AG04450 (cell line): ENCODE measurements at regions not wholly inside any gene's neighbourhood (a gene's known extent, or its start where the extent isn't known, plus 50 kb on each side); places are given as distances from the start of the nearest gene placed in this dataset.

Experiments used
- CTCF ChIA-PET: fragments of 300-600, 350-600 bp; formaldehyde crosslinking; extraction: SDS; loops from one replicate; lab custom pipeline; 2022; ENCODE audit warnings: antibody characterized with exemption, inconsistent platforms; lab: Charles Lee
- POLR2A ChIA-PET: fragments of 350-600 bp; formaldehyde crosslinking; extraction: SDS; loops from one replicate; lab custom pipeline; 2021; ENCODE audit warnings: antibody characterized with exemption, inconsistent platforms; lab: Yijun Ruan, JAX
- DNase-seq: peaks from one replicate; pipeline ENCODE4 v3.0.0-alpha.2; 2011; ENCODE audit warnings: low read depth, low spot score
- H3K27ac ChIP-seq: one replicate; pipeline ENCODE4 v1.5.1; 2012; ENCODE audit warnings: low read depth, low read length, control low read depth
- H3K27me3 ChIP-seq: one replicate; pipeline ENCODE4 v1.6.0; 2012; ENCODE audit warnings: low read length; ENCODE audit not compliant: control insufficient read depth, insufficient read depth
- H3K4me3 ChIP-seq: 2 replicates; pipeline ENCODE4 v1.5.1; 2011; ENCODE audit warnings: mild to moderate bottlenecking, low read depth, low read length, control low read depth
- H3K9me3 ChIP-seq: 2 replicates; pipeline ENCODE4 v1.5.1; 2012; ENCODE audit warnings: low read length; ENCODE audit not compliant: control insufficient read depth, insufficient read depth
- TF ChIP-seq, protein P1 (sequence below): IDR thresholded peaks from 2 replicates; pipeline ENCODE4 v1.5.1; 2011; ENCODE audit warnings: low read depth, low read length, control low read depth, inconsistent platforms

DNA sequence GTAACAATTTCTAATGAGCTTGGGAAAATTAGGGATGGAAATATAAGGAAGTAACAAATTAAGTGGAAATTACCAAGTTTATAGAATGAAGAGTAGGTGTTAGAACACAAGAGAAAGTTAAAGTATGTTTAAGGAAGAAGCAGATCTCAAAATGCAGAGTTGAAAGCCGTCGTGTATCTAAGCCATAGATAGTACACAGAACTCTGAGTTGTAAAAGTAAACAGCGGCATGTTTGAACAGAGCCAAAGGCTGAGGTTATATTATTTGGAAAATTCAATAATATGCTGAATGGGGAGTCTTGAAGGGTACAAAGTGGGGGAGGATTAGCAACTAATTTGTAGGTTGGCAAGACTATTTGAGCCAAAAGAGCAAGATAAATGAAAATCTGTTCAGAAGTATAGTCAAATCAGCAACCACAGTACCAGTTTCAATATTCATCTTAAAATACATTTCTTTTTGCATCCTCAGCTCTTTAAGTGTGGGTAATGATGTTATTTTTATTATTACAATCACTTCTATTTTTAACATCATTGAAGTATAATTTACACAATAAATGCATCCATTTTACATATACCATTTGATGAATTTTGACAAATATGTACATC lies 594.8 kb upstream of the ANO3 start:
- Histone ChIP-seq H3K4me3 (no peak overlapping the region), H3K27ac (no peak overlapping the region), H3K9me3 (no peaks in the 10 kb centered on the region), H3K27me3 (no peaks in the 10 kb centered on the region)
- ChIA-PET CTCF (no interaction called here), POLR2A (no interaction called here)
- DNase-seq = no peak
- TF ChIP-seq, protein P1, sequence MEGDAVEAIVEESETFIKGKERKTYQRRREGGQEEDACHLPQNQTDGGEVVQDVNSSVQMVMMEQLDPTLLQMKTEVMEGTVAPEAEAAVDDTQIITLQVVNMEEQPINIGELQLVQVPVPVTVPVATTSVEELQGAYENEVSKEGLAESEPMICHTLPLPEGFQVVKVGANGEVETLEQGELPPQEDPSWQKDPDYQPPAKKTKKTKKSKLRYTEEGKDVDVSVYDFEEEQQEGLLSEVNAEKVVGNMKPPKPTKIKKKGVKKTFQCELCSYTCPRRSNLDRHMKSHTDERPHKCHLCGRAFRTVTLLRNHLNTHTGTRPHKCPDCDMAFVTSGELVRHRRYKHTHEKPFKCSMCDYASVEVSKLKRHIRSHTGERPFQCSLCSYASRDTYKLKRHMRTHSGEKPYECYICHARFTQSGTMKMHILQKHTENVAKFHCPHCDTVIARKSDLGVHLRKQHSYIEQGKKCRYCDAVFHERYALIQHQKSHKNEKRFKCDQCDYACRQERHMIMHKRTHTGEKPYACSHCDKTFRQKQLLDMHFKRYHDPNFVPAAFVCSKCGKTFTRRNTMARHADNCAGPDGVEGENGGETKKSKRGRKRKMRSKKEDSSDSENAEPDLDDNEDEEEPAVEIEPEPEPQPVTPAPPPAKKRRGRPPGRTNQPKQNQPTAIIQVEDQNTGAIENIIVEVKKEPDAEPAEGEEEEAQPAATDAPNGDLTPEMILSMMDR = no peak

DNA sequence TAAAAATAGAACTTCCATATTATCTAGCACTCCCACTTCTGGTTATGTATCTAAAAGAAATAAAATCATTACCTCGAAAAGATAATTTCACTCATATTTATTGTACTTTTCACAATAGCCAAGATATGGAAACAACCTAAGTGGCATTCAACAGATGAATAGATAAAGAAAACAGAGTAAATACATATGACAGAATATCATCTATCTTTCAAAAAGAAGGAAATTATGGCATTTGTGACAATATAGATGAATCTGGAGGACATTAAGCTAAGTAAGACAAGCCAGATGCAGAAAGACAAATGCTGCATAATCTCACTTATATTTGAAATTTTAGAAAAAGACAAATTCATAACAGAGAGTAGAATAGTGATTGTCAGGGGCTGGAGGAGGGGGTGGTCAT lies 590.0 kb upstream of the ANO3 start:
- POLR2A ChIA-PET = no interaction called here
- TF ChIP-seq, protein P1 = no peak

DNA sequence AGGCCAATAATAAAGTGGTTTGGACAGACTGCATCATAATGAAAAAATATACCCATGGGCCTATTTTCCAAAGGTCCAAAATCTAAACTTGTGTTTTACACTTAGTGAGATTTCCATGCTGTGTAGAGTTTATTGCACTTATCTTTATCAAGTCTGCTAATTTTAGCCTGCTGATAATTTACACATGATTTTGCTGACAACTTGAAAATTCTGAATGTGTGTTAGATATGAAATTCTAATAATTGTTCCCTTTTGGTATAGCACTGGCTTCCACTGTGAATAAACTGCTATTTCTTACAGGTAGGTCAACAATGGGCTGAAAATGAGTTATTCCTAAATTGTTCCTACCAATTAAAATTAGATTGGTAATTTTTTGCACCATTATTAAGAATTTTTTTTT lies 589.1 kb upstream of the ANO3 start:
- no peak overlapping the region for H3K27ac ChIP-seq
- TF ChIP-seq, protein P1 = no peak
- no peaks in the 10 kb centered on the region for H3K9me3 ChIP-seq
- ChIA-PET POLR2A (no interaction called here), CTCF (interaction anchor here (1.3 kb wide), 1 partner anchor 8 kb away, joined by 6 read pairs; no protein-coding TSS in a partner anchor)
- H3K4me3 ChIP-seq = no peak overlapping the region
- DNase-seq = no peak
- no peaks in the 10 kb centered on the region for H3K27me3 ChIP-seq

More for the DNA sequence above, 590.0 kb upstream of the ANO3 start:
- no peak overlapping the region for H3K27ac ChIP-seq
- no peaks in the 10 kb centered on the region for H3K9me3 ChIP-seq
- CTCF ChIA-PET = no interaction called here
- H3K4me3 ChIP-seq = no peak overlapping the region
- H3K27me3 ChIP-seq = no peaks in the 10 kb centered on the region
- no peak for DNase-seq

DNA sequence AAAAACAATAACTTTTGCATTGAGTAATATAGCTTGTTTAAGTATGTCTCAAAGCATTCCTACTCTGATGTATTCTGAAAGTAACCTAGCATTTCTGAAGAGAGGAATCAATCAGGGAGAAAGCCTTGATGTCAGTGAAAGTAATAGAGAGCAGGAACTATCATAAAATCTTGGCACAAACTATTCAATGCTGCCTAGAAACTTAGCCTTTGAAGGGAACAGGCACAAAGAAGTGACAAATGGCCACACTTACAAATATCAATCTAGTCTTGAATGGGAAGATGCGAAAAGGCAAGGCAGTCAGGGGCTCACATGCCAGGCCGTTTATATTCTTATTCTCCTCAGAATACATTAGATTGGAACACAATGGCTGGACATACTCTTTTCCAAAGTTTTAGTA lies 576.5 kb upstream of the ANO3 start:
- Histone ChIP-seq H3K27ac (no peak overlapping the region), H3K27me3 (no peaks in the 10 kb centered on the region), H3K9me3 (peaks cover 11% of the 10 kb centered on the region; the same call in 1 of the 2 replicates), H3K4me3 (no peak overlapping the region)
- ChIA-PET CTCF (no interaction called here), POLR2A (no interaction called here)
- DNase-seq = no peak
- TF ChIP-seq, protein P1 = no peak

DNA sequence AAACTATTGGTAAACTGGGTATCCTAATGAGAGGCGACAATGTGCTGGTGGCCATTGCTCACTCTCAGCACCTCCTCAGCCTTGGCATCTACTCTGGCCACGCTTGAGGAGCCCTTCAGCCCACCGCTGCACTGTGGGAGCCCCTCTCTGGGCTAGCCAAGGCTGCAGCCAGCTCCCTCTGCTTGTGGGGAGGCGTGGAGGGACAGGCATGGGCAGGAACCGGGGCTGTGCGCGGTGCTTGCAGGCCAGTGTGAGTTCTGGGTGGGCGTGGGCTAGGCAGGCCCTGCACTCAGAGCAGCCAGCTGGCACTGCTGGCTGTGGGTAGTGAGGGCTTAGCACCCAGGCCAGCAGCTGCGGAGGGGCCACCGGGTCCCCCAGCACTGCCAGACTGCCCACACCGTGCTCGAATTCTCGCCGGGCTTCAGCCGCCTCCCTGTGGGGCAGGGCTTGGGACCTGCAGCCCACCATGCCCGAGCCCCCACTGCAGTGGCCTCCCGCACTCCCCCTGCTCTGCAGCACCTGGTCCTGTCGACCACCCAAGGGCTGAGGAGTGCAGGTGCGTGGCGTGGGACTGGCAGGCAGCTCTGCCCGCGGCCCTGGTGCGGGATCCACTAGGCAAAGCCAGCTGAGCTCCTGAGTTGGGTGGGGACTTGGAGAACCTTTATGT lies 575.9 kb upstream of the ANO3 start:
- no peak overlapping the region for H3K27ac ChIP-seq
- DNase-seq = no peak
- ChIA-PET POLR2A (no interaction called here), CTCF (no interaction called here)
- H3K27me3 ChIP-seq = no peaks in the 10 kb centered on the region
- peaks cover 11% of the 10 kb centered on the region; the same call in 1 of the 2 replicates for H3K9me3 ChIP-seq
- H3K4me3 ChIP-seq = no peak overlapping the region
- TF ChIP-seq, protein P1 = no peak
